Endothelial cell of umbilical vein (primary cell): ENCODE measurements at regions not wholly inside any gene's neighbourhood (a gene's known extent, or its start where the extent isn't known, plus 50 kb on each side); places are given as distances from the start of the nearest gene placed in this dataset.

Experiments used
- BruUV-seq: library from RNA; stranded (reverse); fragments of 400-500 nt; replicated peaks from 2 replicates; lab custom pipeline; 2021; lab: Mats Ljungman, UMichigan
- CTCF ChIA-PET: fragments of 300-600, 350-600 bp; sonication (Branson Sonifier 250); formaldehyde crosslinking; loops from one replicate; lab custom pipeline; 2021; ENCODE audit warnings: antibody characterized with exemption, inconsistent platforms; lab: Charles Lee
- POLR2A ChIA-PET: fragments of 300-600, 350-600 bp; sonication (Branson Sonifier 250); formaldehyde crosslinking; loops from one replicate; lab custom pipeline; 2021; ENCODE audit warnings: antibody characterized with exemption, inconsistent platforms; lab: Charles Lee
- DNase-seq: peaks from one replicate; pipeline ENCODE4 v3.0.0-alpha.2; 2011; ENCODE audit warnings: low read depth, low spot score
- FAIRE-seq: peaks from 2 replicates; lab custom pipeline; 2011; peaks lifted over from hg19 to GRCh38; lab: Jason Lieb, UNC
- H2AFZ ChIP-seq: 2 replicates; pipeline ENCODE4 v1.6.0; 2012; ENCODE audit warnings: low read depth, low read length, control low read depth, inconsistent platforms
- H3K27ac ChIP-seq: 2 replicates; pipeline ENCODE4 v1.5.1; 2011; ENCODE audit warnings: low read depth, mild to moderate bottlenecking, control low read depth, low read length, moderate library complexity; ENCODE audit not compliant: insufficient read depth
- H3K27me3 ChIP-seq, 2 experiments: 2 replicates each; pipeline versions ENCODE4 v1.6.0 to v1.6.1; 2011; ENCODE audit warnings: low read length in 2 of 2, mixed read lengths in 1 of 2; ENCODE audit not compliant: control insufficient read depth in 2 of 2, insufficient read depth in 2 of 2
- H3K36me3 ChIP-seq, 2 experiments: 2 replicates in 1 of 2; 3 replicates in 1 of 2; pipeline ENCODE4 v1.5.1; 2011; ENCODE audit warnings: low read length in 2 of 2, mild to moderate bottlenecking in 1 of 2, moderate library complexity in 1 of 2; ENCODE audit not compliant: control insufficient read depth in 2 of 2, insufficient read depth in 2 of 2; ENCODE audit errors: extremely low read depth in 1 of 2
- H3K4me1 ChIP-seq: 3 replicates; pipeline ENCODE4 v1.5.1; 2011; ENCODE audit warnings: mild to moderate bottlenecking, low read length; ENCODE audit not compliant: control insufficient read depth, insufficient read depth; ENCODE audit errors: extremely low read depth
- H3K4me2 ChIP-seq: 2 replicates; pipeline ENCODE4 v1.6.1; 2011; ENCODE audit warnings: low read length, control low read depth, mixed read lengths; ENCODE audit not compliant: insufficient read depth
- H3K4me3 ChIP-seq, 3 experiments: fragments of 200-600 bp in 1 of 3; sonication (generic), shearing (Covaris generic) in 1 of 3; replicated peaks in 1 of 3; 2 replicates each; pipeline ENCODE4 v1.5.1; 2011 to 2016; ENCODE audit warnings: control low read depth in 3 of 3, low read length in 3 of 3, mild to moderate bottlenecking in 2 of 3, inconsistent platforms in 1 of 3, low read depth in 1 of 3, moderate library complexity in 1 of 3; ENCODE audit not compliant: insufficient read depth in 1 of 3
- H3K79me2 ChIP-seq: 2 replicates; pipeline ENCODE4 v1.6.0; 2012; ENCODE audit warnings: low read length, inconsistent platforms; ENCODE audit not compliant: control insufficient read depth, insufficient read depth
- H3K9ac ChIP-seq: replicated peaks from 2 replicates; pipeline ENCODE3; 2011; ENCODE audit warnings: low read length, control low read depth; ENCODE audit not compliant: insufficient read depth; ENCODE audit errors: extremely low read depth
- H3K9me1 ChIP-seq: replicated peaks from 3 replicates; pipeline ENCODE4 v1.6.0; 2011; ENCODE audit warnings: mild to moderate bottlenecking, low read length; ENCODE audit not compliant: control insufficient read depth, insufficient read depth; ENCODE audit errors: extremely low read depth
- H3K9me3 ChIP-seq: replicated peaks from 2 replicates; pipeline ENCODE4 v1.5.1; 2012; ENCODE audit warnings: low read length, inconsistent platforms; ENCODE audit not compliant: control insufficient read depth, insufficient read depth
- H4K20me1 ChIP-seq: replicated peaks from 2 replicates; pipeline ENCODE3; 2011; ENCODE audit warnings: mild to moderate bottlenecking, low read length; ENCODE audit not compliant: control insufficient read depth, insufficient read depth; ENCODE audit errors: extremely low read depth
- EZH2 ChIP-seq: IDR thresholded peaks from 2 replicates; pipeline ENCODE4 v1.6.1; 2012; ENCODE audit warnings: borderline replicate concordance, low read depth, mild to moderate bottlenecking, moderate library complexity, low read length, inconsistent platforms; ENCODE audit not compliant: severe bottlenecking
- FOS ChIP-seq: IDR thresholded peaks from 2 replicates; pipeline ENCODE4 v1.6.1; 2011; ENCODE audit warnings: mild to moderate bottlenecking, low read length, moderate library complexity, borderline replicate concordance; ENCODE audit not compliant: insufficient read depth
- GATA2 ChIP-seq: IDR thresholded peaks from 2 replicates; pipeline ENCODE4 v1.7.0; 2011; ENCODE audit warnings: low read depth, mild to moderate bottlenecking, moderate library complexity, mixed read lengths, low read length; ENCODE audit not compliant: insufficient read length, insufficient read depth
- JUN ChIP-seq: IDR thresholded peaks from 2 replicates; pipeline ENCODE4 v1.6.1; 2011; ENCODE audit warnings: borderline replicate concordance, low read depth; ENCODE audit not compliant: insufficient read length, insufficient read depth
- MYC ChIP-seq: IDR thresholded peaks from one replicate; pipeline ENCODE4 v1.6.1; 2011; ENCODE audit warnings: mild to moderate bottlenecking, low read depth, low read length
- POLR2A ChIP-seq: IDR thresholded peaks from 2 replicates; pipeline ENCODE4 v1.6.1; 2012; ENCODE audit warnings: low read depth, mild to moderate bottlenecking, control low read depth, low read length
- POLR2AphosphoS5 ChIP-seq: IDR thresholded peaks from 2 replicates; pipeline ENCODE4 v1.6.1; 2012; ENCODE audit warnings: low read depth, mild to moderate bottlenecking, control low read depth, low read length, moderate library complexity; ENCODE audit not compliant: insufficient read depth
- dilution Hi-C: fragments of 300-500 bp; cut with MboI; formaldehyde crosslinking; loops from one replicate; pipeline ENCODE4 v1.15.0; 2019; ENCODE audit warnings: low sequenced_read_pairs; ENCODE audit not compliant: extremely low pct_ligation_motif_present
- intact Hi-C: fragments of 100-400 bp; cut with micrococcal nuclease; formaldehyde crosslinking; loops from one replicate; pipeline ENCODE4 v1.10.0; 2022
- TF ChIP-seq, protein P1 (sequence below), 2 donors: IDR thresholded peaks; 1 replicate in 1 of 2; 2 replicates in 1 of 2; pipeline ENCODE4 v1.5.1; 2011; ENCODE audit warnings: low read length in 2 of 2, mild to moderate bottlenecking in 2 of 2, moderate library complexity in 2 of 2, control low read depth in 1 of 2, inconsistent platforms in 1 of 2, low read depth in 1 of 2; ENCODE audit not compliant: insufficient read depth in 1 of 2; ENCODE audit errors: extremely low read depth in 1 of 2
- TF ChIP-seq, protein P2 (sequence below): IDR thresholded peaks from 2 replicates; pipeline ENCODE4 v1.6.1; 2011; ENCODE audit not compliant: insufficient read depth, insufficient read length

DNA sequence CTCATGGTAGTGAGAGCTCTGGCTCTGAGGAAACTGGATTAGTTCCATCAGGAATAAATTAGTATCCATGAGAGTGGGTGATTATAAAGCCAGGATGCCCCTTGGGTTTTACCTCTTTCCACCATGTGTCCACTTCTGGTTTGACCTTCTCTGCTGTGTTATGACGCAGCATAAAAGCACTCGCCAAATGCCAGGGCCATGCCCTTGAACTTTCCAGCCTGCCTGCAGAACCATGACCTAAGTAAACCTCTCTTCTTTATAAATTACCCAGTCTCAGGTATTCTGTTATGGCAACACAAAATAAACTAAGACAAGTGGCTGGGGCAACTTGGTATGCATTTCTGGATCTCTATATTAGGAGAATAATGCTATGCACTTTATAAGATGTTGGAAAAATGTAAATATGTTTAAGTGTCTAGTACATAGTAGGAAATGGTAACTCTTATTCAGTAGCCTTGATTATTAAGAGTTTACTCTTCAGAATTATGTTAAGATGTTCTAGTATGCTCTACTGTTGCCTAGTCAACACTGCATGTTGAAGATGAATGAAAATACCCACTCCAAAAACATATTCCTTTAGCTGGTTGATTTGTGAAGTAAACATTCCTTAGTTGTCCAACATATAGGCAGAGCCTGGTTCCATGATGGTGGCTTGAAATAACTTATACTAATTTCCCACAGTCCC lies 455.6 kb upstream of the TMPO start:
- CTCF ChIA-PET: no interaction called here
- Histone ChIP-seq H3K9me1 (no peaks in the 10 kb centered on the region), H3K27ac (no peak overlapping the region), H3K36me3 (no peaks in the 10 kb centered on the region), H4K20me1 (no peaks in the 10 kb centered on the region), H3K27me3 (no peaks in the 10 kb centered on the region), H3K79me2 (no peaks in the 10 kb centered on the region), H2AFZ (no peak overlapping the region), H3K4me1 (no peaks in the 10 kb centered on the region), H3K4me2 (no peak overlapping the region), H3K4me3 (no peak overlapping the region), H3K9ac (no peak overlapping the region), H3K9me3 (no peaks in the 10 kb centered on the region)
- BruUV-seq: no TSS peak
- FAIRE-seq: no peak
- no peak for DNase-seq
- dilution Hi-C loops: no loop called here
- intact Hi-C loops: no loop called here
- POLR2A ChIA-PET: no interaction called here
- TF ChIP-seq, protein P1, sequence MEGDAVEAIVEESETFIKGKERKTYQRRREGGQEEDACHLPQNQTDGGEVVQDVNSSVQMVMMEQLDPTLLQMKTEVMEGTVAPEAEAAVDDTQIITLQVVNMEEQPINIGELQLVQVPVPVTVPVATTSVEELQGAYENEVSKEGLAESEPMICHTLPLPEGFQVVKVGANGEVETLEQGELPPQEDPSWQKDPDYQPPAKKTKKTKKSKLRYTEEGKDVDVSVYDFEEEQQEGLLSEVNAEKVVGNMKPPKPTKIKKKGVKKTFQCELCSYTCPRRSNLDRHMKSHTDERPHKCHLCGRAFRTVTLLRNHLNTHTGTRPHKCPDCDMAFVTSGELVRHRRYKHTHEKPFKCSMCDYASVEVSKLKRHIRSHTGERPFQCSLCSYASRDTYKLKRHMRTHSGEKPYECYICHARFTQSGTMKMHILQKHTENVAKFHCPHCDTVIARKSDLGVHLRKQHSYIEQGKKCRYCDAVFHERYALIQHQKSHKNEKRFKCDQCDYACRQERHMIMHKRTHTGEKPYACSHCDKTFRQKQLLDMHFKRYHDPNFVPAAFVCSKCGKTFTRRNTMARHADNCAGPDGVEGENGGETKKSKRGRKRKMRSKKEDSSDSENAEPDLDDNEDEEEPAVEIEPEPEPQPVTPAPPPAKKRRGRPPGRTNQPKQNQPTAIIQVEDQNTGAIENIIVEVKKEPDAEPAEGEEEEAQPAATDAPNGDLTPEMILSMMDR (IDR thresholded peaks at IDR 0.05; ENCODE audit: extremely low read depth in 1 of 2, insufficient read depth in 1 of 2, low read depth in 1 of 2, low read length in 2 of 2): no peak
- no peak for TF ChIP-seq JUN
- TF ChIP-seq, protein P2, sequence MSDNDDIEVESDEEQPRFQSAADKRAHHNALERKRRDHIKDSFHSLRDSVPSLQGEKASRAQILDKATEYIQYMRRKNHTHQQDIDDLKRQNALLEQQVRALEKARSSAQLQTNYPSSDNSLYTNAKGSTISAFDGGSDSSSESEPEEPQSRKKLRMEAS: no peak
- no peak for TF ChIP-seq POLR2AphosphoS5
- TF ChIP-seq FOS: no peak
- no peak for TF ChIP-seq GATA2
- TF ChIP-seq EZH2: no peak
- no peak for TF ChIP-seq POLR2A
- no peak for TF ChIP-seq MYC
